ENCODE measurements at regions not wholly inside any gene's neighbourhood (a gene's known extent, or its start where the extent isn't known, plus 50 kb on each side); places are given as distances from the start of the nearest gene placed in this dataset.
"Not testable (repeated sequence)": the region's sequence is repeated elsewhere in the genome, so short reads cannot be mapped to it uniquely, and the experiment has no call there.

DNA sequence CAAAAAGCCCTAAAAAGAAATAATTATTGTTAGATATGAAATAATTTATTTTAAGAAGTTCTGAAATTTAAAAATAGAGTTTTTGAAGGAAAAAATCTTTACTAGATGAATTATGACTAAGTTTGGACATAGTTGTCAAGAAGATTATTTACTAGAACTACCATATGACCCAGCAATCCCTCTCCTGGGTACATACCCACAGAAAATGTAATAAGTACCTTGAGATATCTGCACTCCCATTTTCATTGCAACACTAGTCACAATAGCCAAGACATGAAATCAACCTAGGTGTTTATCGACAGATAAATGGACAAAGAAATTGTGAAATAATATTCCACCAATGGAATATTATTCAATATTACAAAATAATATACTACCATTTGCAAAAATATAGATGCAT lies 109.9 kb downstream of the PDHA2 start:
- Histone ChIP-seq H4K20me1 (ENCODE audit: insufficient read depth, low read length) (no peaks in the 10 kb centered on the region), H2BK120ac (ENCODE audit: low read depth, low read length) (no peak overlapping the region), H3K9me3 (ENCODE audit: control insufficient read depth, insufficient read depth, low read length) (peaks cover 14% of the 10 kb centered on the region), H2AK9ac (replicated peaks; ENCODE audit: low read depth, low read length, poor library complexity) (no peak overlapping the region), H3K27me3 (ENCODE audit: control insufficient read depth, insufficient read depth, low read length) (no peaks in the 10 kb centered on the region), H3K14ac (replicated peaks; ENCODE audit: low read depth, low read length) (no peak overlapping the region), H2AFZ (replicated peaks; ENCODE audit: low read length, poor library complexity) (no peak overlapping the region), H3K56ac (ENCODE audit: extremely low read depth, insufficient read depth, low read length) (no peak overlapping the region), H2BK5ac (ENCODE audit: low read depth, low read length, poor library complexity, severe bottlenecking) (no peak overlapping the region), H3K4ac (ENCODE audit: low read depth, low read length) (no peak overlapping the region), H3K9me1 (ENCODE audit: insufficient read depth, low read length) (no peaks in the 10 kb centered on the region), H3K36me3 (ENCODE audit: control insufficient read depth, insufficient read depth, low read length) (no peaks in the 10 kb centered on the region), H4K91ac (ENCODE audit: insufficient read depth, low read depth, low read length) (no peak overlapping the region), H3K4me1 (ENCODE audit: control insufficient read depth, insufficient read depth, low read length) (no peaks in the 10 kb centered on the region), H4K5ac (ENCODE audit: low read depth, low read length) (no peak overlapping the region), H2AK5ac (ENCODE audit: low read depth, low read length) (no peak overlapping the region), H3K79me1 (ENCODE audit: low read depth in 1 of 2, low read length in 2 of 2) (no peaks in the 10 kb centered on the region), H2BK20ac (ENCODE audit: low read depth, low read length) (no peak overlapping the region), H3K23ac (ENCODE audit: low read depth, low read length) (no peak overlapping the region), H3K4me2 (ENCODE audit: low read depth, low read length) (no peak overlapping the region), H3K9ac (ENCODE audit: low read depth, low read length) (no peak overlapping the region), H3K27ac (ENCODE audit: insufficient read depth, low read length) (no peak overlapping the region), H4K8ac (ENCODE audit: low read depth in 2 of 2, low read length in 2 of 2) (no peak overlapping the region), H2BK15ac (ENCODE audit: low read depth, low read length) (no peak overlapping the region), H3K18ac (ENCODE audit: low read depth, low read length) (no peak overlapping the region), H3K4me3 (ENCODE audit: insufficient read depth, low read depth, low read length) (no peak overlapping the region)
- CTCF ChIA-PET: no interaction called here
- TF ChIP-seq MAZ (IDR thresholded peaks at IDR 0.05; ENCODE audit: borderline replicate concordance, low read depth, low read length): no peak
- no peak for TF ChIP-seq FOS (IDR thresholded peaks at IDR 0.05; ENCODE audit: low read depth, low read length)
- no peak for TF ChIP-seq BHLHE40 (IDR thresholded peaks at IDR 0.05; ENCODE audit: low read depth, low read length)
- no peak for TF ChIP-seq RAD21 (IDR thresholded peaks at IDR 0.05; ENCODE audit: low read length)
- TF ChIP-seq CEBPB (IDR thresholded peaks at IDR 0.05; ENCODE audit: low read depth, low read length): no peak
- TF ChIP-seq MAFK (IDR thresholded peaks at IDR 0.05; ENCODE audit: low read depth, low read length): no peak
- no peak for TF ChIP-seq MXI1 (IDR thresholded peaks at IDR 0.05; ENCODE audit: borderline replicate concordance, low read depth, low read length)
- no peak for TF ChIP-seq RCOR1 (IDR thresholded peaks at IDR 0.05; ENCODE audit: insufficient replicate concordance, low read length)
- no peak for TF ChIP-seq NFE2L2 (IDR thresholded peaks at IDR 0.05; ENCODE audit: low read depth, low read length)
- TF ChIP-seq, protein P1, sequence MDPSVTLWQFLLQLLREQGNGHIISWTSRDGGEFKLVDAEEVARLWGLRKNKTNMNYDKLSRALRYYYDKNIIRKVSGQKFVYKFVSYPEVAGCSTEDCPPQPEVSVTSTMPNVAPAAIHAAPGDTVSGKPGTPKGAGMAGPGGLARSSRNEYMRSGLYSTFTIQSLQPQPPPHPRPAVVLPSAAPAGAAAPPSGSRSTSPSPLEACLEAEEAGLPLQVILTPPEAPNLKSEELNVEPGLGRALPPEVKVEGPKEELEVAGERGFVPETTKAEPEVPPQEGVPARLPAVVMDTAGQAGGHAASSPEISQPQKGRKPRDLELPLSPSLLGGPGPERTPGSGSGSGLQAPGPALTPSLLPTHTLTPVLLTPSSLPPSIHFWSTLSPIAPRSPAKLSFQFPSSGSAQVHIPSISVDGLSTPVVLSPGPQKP (IDR thresholded peaks at IDR 0.05; ENCODE audit: borderline replicate concordance, low read depth, low read length): no peak
- POLR2A ChIA-PET (ENCODE audit: unreplicated experiment): no interaction called here
- no peak for DNase-seq
- in situ Hi-C loops (cut with MboI; ENCODE audit: low sequenced_read_pairs) (no loop called here), dilution Hi-C loops (cut with HindIII; ENCODE audit: low sequenced_read_pairs, unreplicated experiment) (no loop called here), intact Hi-C loops (cut with micrococcal nuclease) (no loop called here)
- BruUV-seq (replicated peaks): no TSS peak
- no peak for ATAC-seq (ENCODE audit: low read depth)
- WGBS, 2 experiments (ENCODE audit: extremely low coverage in 2 of 2, insufficient read length in 1 of 2): no CpG with 5 or more reads among the region's 1 CpG

DNA sequence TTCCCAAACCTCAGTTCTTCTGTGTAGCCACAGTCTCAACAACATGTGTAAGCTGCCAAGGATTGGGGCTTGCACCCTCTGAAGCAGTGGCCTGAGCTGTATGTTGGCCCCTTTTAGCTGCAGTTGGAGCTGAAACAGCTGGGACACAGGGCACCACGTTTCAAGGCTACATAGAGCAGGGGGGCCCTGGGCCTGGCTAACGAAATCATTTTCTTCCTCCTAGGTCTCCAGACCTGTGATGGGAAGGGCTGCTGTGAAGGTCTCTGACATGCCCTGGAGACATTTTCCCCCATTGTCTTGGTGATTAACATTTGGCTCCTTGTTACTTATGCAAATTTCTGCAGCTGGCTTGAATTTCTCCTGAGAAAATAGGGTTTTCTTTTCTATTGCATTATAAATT lies 112.6 kb downstream of the PDHA2 start:
- H3K18ac ChIP-seq (ENCODE audit: low read depth, low read length); H4K8ac ChIP-seq (ENCODE audit: low read depth in 2 of 2, low read length in 2 of 2); in situ Hi-C loops (cut with MboI; ENCODE audit: low sequenced_read_pairs); H2BK5ac ChIP-seq (ENCODE audit: low read depth, low read length, poor library complexity, severe bottlenecking); H3K4me3 ChIP-seq (ENCODE audit: insufficient read depth, low read depth, low read length); H3K4me2 ChIP-seq (ENCODE audit: low read depth, low read length); ATAC-seq (ENCODE audit: low read depth); H3K23ac ChIP-seq (ENCODE audit: low read depth, low read length); intact Hi-C loops (cut with micrococcal nuclease); DNase-seq; H2AK5ac ChIP-seq (ENCODE audit: low read depth, low read length); POLR2A ChIA-PET (ENCODE audit: unreplicated experiment); H4K91ac ChIP-seq (ENCODE audit: insufficient read depth, low read depth, low read length); H3K9me1 ChIP-seq (ENCODE audit: insufficient read depth, low read length); H3K4ac ChIP-seq (ENCODE audit: low read depth, low read length); BruUV-seq (replicated peaks); H3K9ac ChIP-seq (ENCODE audit: low read depth, low read length); H3K27ac ChIP-seq (ENCODE audit: insufficient read depth, low read length); H3K4me1 ChIP-seq (ENCODE audit: control insufficient read depth, insufficient read depth, low read length); H4K20me1 ChIP-seq (ENCODE audit: insufficient read depth, low read length); dilution Hi-C loops (cut with HindIII; ENCODE audit: low sequenced_read_pairs, unreplicated experiment); H3K27me3 ChIP-seq (ENCODE audit: control insufficient read depth, insufficient read depth, low read length); H3K36me3 ChIP-seq (ENCODE audit: control insufficient read depth, insufficient read depth, low read length); H2AK9ac ChIP-seq (replicated peaks; ENCODE audit: low read depth, low read length, poor library complexity); H2BK20ac ChIP-seq (ENCODE audit: low read depth, low read length); H4K5ac ChIP-seq (ENCODE audit: low read depth, low read length); H2BK15ac ChIP-seq (ENCODE audit: low read depth, low read length); H3K79me1 ChIP-seq (ENCODE audit: low read depth in 1 of 2, low read length in 2 of 2); H2AFZ ChIP-seq (replicated peaks; ENCODE audit: low read length, poor library complexity); H3K14ac ChIP-seq (replicated peaks; ENCODE audit: low read depth, low read length); CTCF ChIA-PET; H2BK120ac ChIP-seq (ENCODE audit: low read depth, low read length); H3K56ac ChIP-seq (ENCODE audit: extremely low read depth, insufficient read depth, low read length): not testable (repeated sequence)
- H3K9me3 ChIP-seq (ENCODE audit: control insufficient read depth, insufficient read depth, low read length): peaks cover 14% of the 10 kb centered on the region
- WGBS, 2 experiments (ENCODE audit: extremely low coverage in 2 of 2, insufficient read length in 1 of 2): no CpG with 5 or more reads among the region's 2 CpGs
